Tibial artery (tissue), 4 donors: ENCODE measurements at regions not wholly inside any gene's neighbourhood (a gene's known extent, or its start where the extent isn't known, plus 50 kb on each side); places are given as distances from the start of the nearest gene placed in this dataset.

ENCODE experiments used
- DNase-seq, 2 donors: peaks; one replicate each; pipeline ENCODE4 v3.0.0-alpha.2; 2019
- H3K27ac ChIP-seq, 2 donors: fragments of 200-600 bp; sonication (generic) in 1 of 2; 1 replicate in 1 of 2; 2 replicates in 1 of 2; pipeline ENCODE4 v1.5.1; 2018 to 2019; ENCODE audit warnings: mild to moderate bottlenecking in 1 of 2
- H3K27me3 ChIP-seq, 2 donors: fragments of 200-600 bp; sonication (generic) in 1 of 2; one replicate each; pipeline versions ENCODE4 v1.5.1 to v1.6.0; 2016 to 2019
- H3K36me3 ChIP-seq, 3 donors: fragments of 200-600 bp; sonication (generic) in 2 of 3; one replicate each; pipeline ENCODE4 v1.5.1; 2016 to 2019; ENCODE audit warnings: mild to moderate bottlenecking in 2 of 3
- H3K4me1 ChIP-seq, 4 donors: fragments of 200-600 bp; sonication (generic) in 2 of 4; 1 replicate in 3 of 4; 2 replicates in 1 of 4; pipeline ENCODE4 v1.5.1; 2016 to 2019
- H3K4me3 ChIP-seq, 2 donors: fragments of 200-600 bp; sonication (generic) in 1 of 2; 1 replicate in 1 of 2; 2 replicates in 1 of 2; pipeline ENCODE4 v1.5.1; 2018 to 2019; ENCODE audit warnings: mild to moderate bottlenecking in 2 of 2
- H3K9me3 ChIP-seq, 3 donors: fragments of 200-600 bp; sonication (generic) in 1 of 3; one replicate each; pipeline ENCODE4 v1.5.1; 2016 to 2019
- CTCF ChIP-seq, 2 experiments: fragments of 200-600 bp in 1 of 2; fragments of 450-650 bp in 1 of 2; IDR thresholded peaks; one replicate each; pipeline ENCODE4 v1.5.1; 2017 to 2019; ENCODE audit warnings: antibody characterized with exemption in 2 of 2, mild to moderate bottlenecking in 1 of 2, moderate library complexity in 1 of 2
- intact Hi-C: fragments of 100-400 bp; cut with DNase I; formaldehyde crosslinking; loops from one replicate; pipeline ENCODE4 v1.15.0; 2023; ENCODE audit warnings: low total_unique reads

GRCh38 chr2:5766056-5766455, 73.9 kb downstream of the SOX11 start:
- TF ChIP-seq CTCF (IDR thresholded peaks at IDR 0.05): no peak
- Histone ChIP-seq H3K27ac (no peak overlapping the region), H3K36me3 (no peaks in the 10 kb centered on the region), H3K4me3 (no peak overlapping the region), H3K27me3 (no peaks in the 10 kb centered on the region), H3K9me3 (no peaks in the 10 kb centered on the region), H3K4me1 (no peaks in the 10 kb centered on the region)
- DNase-seq: no peak
- intact Hi-C loops: no loop called here

GRCh38 chr2:5766561-5766960, 74.4 kb downstream of the SOX11 start:
- H3K36me3 ChIP-seq: no peaks in the 10 kb centered on the region
- intact Hi-C loops: no loop called here

GRCh38 chr2:5777131-5777535, 84.9 kb downstream of the SOX11 start:
- no peaks in the 10 kb centered on the region for H3K27me3 ChIP-seq
- intact Hi-C loops: no loop called here
- H3K36me3 ChIP-seq: no peaks in the 10 kb centered on the region
- H3K27ac ChIP-seq: no peak overlapping the region
- no peak for TF ChIP-seq CTCF (IDR thresholded peaks at IDR 0.05)
- no peaks in the 10 kb centered on the region for H3K4me1 ChIP-seq
- H3K9me3 ChIP-seq: no peaks in the 10 kb centered on the region
- no peak for DNase-seq
- H3K4me3 ChIP-seq: no peak overlapping the region

More at GRCh38 chr2:5766561-5766960, 74.4 kb downstream of the SOX11 start:
- Histone ChIP-seq H3K4me3 (no peak overlapping the region), H3K4me1 (no peaks in the 10 kb centered on the region), H3K9me3 (no peaks in the 10 kb centered on the region), H3K27ac (no peak overlapping the region), H3K27me3 (no peaks in the 10 kb centered on the region)
- TF ChIP-seq CTCF (IDR thresholded peaks at IDR 0.05): no peak
- DNase-seq: no peak

- Histone ChIP-seq H3K36me3 (no peaks in the 10 kb centered on the region), H3K27ac (no peak overlapping the region), H3K4me3 (no peak overlapping the region), H3K27me3 (no peaks in the 10 kb centered on the region), H3K4me1 (no peaks in the 10 kb centered on the region), H3K9me3 (no peaks in the 10 kb centered on the region)
- intact Hi-C loops: no loop called here
- no peak for DNase-seq
- TF ChIP-seq CTCF (IDR thresholded peaks at IDR 0.05): no peak
Measured at GRCh38 chr2:5781679-5782078, 89.5 kb downstream of the SOX11 start.

- H3K4me1 ChIP-seq: no peaks in the 10 kb centered on the region
- H3K4me3 ChIP-seq: no peak overlapping the region
- no peaks in the 10 kb centered on the region for H3K27me3 ChIP-seq
- TF ChIP-seq CTCF (IDR thresholded peaks at IDR 0.05): no peak
- H3K27ac ChIP-seq: no peak overlapping the region
- H3K9me3 ChIP-seq: peaks cover 0 to 1% (median 0%) of the 10 kb centered on the region in 3 donors
- no peaks in the 10 kb centered on the region for H3K36me3 ChIP-seq
- DNase-seq: no peak
- intact Hi-C loops: no loop called here
Measured at GRCh38 chr2:5782103-5782502, 89.9 kb downstream of the SOX11 start.

- Histone ChIP-seq H3K4me3 (no peak overlapping the region), H3K4me1 (no peaks in the 10 kb centered on the region), H3K36me3 (no peaks in the 10 kb centered on the region), H3K9me3 (peaks cover 4 to 11% (median 9%) of the 10 kb centered on the region in 3 donors), H3K27me3 (no peaks in the 10 kb centered on the region), H3K27ac (no peak overlapping the region)
- no peak for DNase-seq
- no peak for TF ChIP-seq CTCF (IDR thresholded peaks at IDR 0.05)
- intact Hi-C loops: no loop called here
Measured at GRCh38 chr2:5788447-5788846, 96.3 kb downstream of the SOX11 start.
